ENCODE measurements at regions not wholly inside any gene's neighbourhood (a gene's known extent, or its start where the extent isn't known, plus 50 kb on each side); places are given as distances from the start of the nearest gene placed in this dataset.

DNA sequence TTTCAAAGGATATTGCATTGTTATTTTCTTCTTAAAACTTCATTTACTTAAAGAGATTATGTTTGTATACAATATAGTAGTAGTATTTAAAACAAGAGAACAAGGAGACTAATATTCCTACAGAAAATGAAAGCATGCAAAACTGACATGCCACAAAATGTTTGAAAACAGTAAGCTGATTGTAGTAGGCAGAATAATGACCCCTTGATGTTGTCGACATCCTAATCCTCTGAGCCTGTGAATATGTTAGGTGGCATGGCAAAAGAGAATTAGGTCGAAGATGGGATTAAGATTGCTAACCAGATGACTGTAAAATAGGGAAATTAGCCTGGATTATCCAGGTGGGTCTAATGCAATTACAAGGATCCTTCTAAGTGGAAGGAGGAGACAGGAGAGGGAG, 522.2 kb upstream of the NR3C2 start:
- no peak for TF ChIP-seq ESRRG (CRISPR knock-in tag; IDR thresholded peaks at IDR 0.05)
- no peak for TF ChIP-seq TCF4 (CRISPR knock-in tag; IDR thresholded peaks at IDR 0.05; ENCODE audit: borderline replicate concordance)
